Muscle of back (tissue), 3 donors: ENCODE measurements at regions not wholly inside any gene's neighbourhood (a gene's known extent, or its start where the extent isn't known, plus 50 kb on each side); places are given as distances from the start of the nearest gene placed in this dataset.
"Not testable (repeated sequence)": the region's sequence is repeated elsewhere in the genome, so short reads cannot be mapped to it uniquely, and the experiment has no call there.

Experiments
- DNase-seq, 3 donors: peaks; one replicate each; pipeline versions ENCODE4 v3.0.0 to v3.0.0-alpha.2; 2013

GRCh38 chr2:223285370-223286265, 233.6 kb downstream of the KCNE4 start:
- no peak for DNase-seq

- no peak for DNase-seq
These were observed 242.8 kb downstream of the KCNE4 start for GRCh38 chr2:223294756-223295155.

DNA sequence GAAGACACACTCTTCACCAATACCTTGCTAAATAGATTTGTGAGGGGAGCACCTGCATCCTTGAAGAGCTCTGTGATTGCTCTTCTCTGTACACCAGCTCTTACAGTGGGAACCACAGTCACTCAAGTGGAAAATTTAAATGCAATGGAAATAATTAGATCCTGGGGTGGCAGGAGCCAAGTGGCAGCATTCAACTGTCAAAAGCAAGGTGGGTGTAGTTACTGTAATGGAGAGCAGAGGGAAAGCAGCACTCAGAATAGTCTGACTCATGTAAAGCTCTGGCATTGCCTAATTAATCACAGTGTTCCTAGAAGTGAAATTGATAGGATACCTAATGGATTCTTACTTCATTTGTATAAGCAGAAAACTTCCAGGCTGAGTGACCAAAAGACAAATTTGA, 245.8 kb downstream of the KCNE4 start:
- DNase-seq, result no peak

DNA sequence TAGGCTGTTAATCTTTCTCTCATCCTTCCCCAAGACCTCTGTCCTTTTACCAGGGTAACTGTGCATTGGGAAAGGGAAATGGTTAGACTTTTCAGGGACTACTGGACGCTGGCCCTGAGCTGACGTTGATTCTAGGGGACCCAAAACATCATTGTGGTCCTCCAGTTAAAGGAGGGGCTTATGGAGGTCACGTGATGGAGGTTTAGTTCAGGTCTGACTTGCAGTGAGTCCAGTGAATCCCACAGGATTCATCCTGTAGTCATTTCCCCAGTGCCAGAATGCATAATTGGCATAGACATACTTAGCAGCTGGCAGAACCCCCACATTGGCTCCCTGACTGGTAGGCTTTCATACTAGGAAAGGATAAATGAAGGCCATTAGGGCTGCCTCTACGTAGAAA, 246.3 kb downstream of the KCNE4 start:
- not testable (repeated sequence) for DNase-seq

- DNase-seq, result no peak
These were observed 248.3 kb downstream of the KCNE4 start for GRCh38 chr2:223300326-223300725.

DNA sequence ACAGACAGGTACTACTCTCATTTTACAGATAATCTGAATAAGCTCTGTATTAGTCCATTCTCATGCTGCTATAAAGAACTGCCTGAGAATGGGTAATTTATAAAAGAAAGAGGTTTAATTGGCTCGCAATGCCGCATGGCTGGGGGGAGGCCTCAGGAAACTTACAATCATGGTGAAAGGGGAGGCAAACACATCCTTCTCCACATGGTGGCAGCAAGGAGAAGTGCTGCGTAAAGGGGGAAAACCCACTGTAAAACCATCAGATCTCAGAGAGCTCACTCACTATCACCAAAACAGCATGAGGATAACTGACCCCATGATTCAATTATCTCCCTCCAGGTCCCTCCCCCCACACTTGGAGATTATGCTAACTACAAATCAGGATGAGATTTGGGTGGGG, 254.4 kb downstream of the KCNE4 start:
- DNase-seq, result no peak

GRCh38 chr2:223311889-223312680, 260.1 kb downstream of the KCNE4 start:
- no peak for DNase-seq

DNA sequence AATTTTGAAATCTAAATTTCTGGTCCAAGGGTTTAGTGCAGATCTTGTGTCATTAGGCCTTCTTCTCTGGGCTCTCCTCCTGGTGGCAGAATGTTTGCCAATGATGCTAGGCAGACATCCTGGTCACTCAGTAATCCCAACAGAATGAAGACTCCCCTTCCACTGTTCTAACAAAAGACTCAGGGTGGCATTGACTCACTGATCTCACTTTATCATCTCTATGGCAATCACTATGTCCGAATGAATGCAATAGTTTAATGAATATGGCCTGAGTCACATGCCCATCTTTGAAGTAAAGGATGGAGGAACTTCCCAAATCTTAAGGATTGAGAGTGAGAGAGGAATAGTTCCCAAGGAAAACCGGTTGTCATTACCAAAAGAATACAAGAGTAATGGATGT, 261.1 kb downstream of the KCNE4 start:
- DNase-seq, result no peak

- DNase-seq, result peak in 1 of 3 donors; percentile 25
These were observed 262.8 kb downstream of the KCNE4 start for GRCh38 chr2:223314811-223315210.

DNA sequence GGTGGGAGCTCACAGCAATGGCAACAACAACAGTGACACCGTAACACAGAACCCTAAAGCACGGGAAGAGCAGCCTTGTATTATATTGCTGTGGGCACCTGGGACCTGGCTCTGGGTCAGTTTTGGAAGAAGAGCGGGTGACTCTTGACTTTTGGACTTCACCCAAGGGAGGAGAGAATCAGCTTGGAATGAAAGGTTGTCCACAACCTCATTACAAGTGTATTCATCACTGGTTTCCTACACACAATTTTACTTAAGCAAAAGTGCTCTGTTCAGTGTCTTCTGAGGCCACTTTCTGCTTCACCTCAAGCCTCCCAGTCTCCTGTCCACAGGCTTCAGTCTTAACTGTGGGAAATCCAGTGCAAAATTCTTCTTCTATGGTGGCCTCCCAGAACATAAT, 263.8 kb downstream of the KCNE4 start:
- DNase-seq, result no peak

DNA sequence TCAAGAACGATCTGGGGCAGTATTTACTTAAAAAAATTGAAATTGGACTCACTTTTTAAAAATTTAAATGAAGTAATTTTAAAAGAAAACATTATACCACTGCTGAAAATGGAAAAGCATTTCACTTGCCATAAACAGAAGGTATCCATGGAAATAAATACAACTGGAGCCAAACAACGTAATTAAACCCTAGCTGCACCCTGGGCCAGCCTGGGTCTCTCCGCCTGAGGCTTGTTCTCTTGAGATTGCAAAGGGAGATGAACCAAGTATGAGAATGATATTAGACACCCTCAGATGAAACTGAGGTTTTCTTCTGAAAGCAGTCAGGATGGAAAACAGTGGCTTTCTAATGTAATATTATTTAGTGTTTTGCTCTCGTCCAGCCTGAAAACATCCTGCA, 264.4 kb downstream of the KCNE4 start:
- DNase-seq, result peak in 1 of 3 donors; percentile 33

- DNase-seq, result peak in 1 of 3 donors; percentile 39
These were observed 267.6 kb downstream of the KCNE4 start for GRCh38 chr2:223319601-223320000.

DNA sequence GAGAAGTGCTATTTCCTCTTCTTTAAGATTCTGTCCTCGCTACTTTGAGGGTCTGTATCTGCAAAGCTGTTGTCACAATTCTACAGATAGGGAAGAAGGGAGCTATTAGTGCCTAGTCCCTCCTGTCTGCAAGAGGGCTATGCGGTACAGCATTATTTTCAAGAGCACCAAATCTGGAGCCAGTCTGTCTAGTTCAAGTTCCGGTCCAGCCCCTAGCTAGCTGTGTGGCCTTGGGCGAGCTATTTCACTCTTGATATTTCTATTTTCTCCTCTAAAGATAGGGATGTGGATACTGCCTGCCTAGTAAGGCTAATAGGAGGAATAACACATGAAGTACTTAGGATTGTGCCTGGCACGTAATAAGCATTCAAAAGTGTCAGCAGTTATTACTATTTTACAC, 272.4 kb downstream of the KCNE4 start:
- DNase-seq, result no peak

- DNase-seq, result no peak
These were observed 273.6 kb downstream of the SCG2 start for GRCh38 chr2:223328578-223328977.

DNA sequence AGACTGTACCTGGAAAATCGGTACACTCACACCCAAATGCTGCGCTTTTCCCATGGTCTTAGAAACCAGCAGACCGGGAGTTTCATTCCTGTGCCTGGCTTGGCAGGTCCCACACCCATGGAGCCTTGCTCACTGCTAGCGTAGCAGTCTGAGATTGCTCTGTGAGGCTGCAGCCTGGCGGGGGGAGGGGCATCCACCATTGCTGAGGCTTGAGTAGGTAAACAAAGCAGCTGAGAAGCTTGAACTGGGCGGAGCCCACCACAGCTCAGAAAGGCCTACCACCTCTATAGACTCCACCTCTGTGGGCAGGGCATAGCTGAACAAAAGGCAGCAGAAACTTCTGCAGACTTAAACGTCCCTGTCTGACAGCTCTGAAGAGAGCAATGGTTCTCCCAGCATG, 271.4 kb downstream of the SCG2 start:
- not testable (repeated sequence) for DNase-seq

DNA sequence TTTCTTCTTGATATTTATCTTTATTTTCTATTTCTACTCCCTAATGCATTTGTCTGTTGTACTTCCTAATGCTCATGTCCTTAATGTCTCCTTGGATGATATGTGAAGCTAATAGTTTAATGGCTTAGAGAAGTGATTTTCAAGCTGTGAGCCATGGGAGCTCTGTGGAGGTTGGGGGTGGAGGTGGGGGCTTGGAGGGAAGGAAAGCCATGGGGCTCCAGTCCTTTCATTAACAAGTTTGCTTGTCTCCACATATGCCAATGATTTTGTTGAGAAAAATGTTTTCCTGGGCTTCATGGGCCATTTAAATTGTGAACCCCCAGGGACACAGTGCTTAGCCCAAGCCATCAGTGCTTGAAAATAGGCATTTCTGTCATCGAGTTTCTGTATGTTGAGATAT, 264.1 kb downstream of the SCG2 start:
- no peak for DNase-seq

DNA sequence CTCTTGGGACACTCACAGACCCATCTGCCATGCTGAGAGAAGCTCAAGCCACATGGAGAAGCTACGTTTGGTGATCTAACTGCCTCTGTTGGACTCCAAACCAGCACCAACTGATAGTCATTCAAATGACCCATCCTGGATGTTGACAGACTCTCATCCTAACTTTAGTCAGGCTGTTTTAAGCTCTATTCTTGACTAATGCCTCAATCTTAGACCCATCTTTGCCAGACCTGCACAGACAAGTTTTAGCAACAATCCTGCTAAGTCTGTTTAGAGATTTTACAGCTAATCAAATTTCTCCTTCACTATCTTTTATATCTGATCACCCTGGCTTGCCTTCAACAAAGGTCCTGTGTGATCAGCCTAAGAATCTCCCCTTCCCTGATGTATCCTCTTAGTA, 245.1 kb downstream of the SCG2 start:
- no peak for DNase-seq

DNA sequence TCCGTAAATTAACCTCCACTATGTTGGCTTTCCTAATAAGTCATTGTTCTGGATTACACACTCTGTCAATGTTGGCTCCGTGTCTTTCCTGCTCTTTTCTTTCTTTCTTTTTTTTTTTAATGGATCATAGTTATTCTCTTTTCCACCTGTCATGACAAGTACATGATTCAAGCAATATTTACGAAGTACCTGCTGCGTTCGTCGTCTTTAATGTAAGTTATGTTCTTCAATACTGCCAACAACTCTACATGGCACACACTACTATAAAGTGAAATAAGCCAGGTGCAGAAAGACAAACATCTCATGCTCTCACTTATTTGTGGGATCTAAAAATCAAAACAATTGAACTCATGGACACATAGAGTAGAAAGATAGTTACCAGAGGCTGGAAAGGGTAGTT, 239.1 kb downstream of the SCG2 start:
- no peak for DNase-seq

DNA sequence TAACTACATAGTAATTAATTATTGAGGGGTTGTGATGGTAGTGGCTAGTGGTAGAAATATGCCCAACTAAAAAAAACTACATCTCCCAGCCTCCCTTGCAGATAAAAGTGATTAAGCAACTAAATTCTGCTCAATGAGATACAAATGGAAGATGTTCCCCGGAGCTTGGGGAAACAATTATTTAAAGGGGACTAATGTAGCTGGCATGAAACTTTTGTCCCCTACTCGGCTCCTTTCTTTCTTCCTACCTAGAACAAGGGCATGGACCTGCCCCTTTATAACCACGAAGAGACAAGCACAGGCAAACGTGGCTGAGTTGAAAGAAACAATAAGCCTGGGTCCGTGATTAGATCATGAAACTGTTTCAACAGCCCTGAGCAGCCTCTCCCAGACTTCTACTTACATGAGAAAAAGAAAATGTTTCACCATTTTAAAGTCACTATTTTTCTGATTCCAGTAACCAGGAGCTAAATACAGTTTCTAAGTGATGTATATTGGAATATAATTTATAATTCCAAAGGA, 236.9 kb downstream of the SCG2 start:
- DNase-seq, result no peak

- no peak for DNase-seq
These were observed 235.6 kb downstream of the SCG2 start for GRCh38 chr2:223366566-223366965.

GRCh38 chr2:223368481-223368880, 233.7 kb downstream of the SCG2 start:
- DNase-seq, result no peak

GRCh38 chr2:223369889-223370288, 232.3 kb downstream of the SCG2 start:
- no peak for DNase-seq

DNA sequence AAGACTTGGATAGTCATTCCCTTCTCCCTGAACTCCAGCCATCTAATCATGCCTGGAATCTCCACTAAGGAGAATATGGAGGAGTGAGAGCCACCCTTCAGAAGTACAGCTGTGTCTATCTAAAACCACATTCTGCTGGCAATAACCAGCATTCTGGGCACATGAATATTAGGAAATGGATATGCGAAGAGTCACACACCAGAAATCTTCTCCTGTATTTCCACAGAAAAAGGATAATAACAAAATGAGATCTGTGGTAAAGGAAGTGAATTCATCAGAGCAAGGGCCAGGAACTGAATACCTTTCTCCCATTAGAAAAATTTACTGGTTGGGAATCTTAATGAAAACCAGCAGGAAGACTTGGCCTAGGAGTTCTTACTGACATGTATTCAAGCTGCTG, 218.8 kb downstream of the SCG2 start:
- peak in 1 of 3 donors; percentile 56 for DNase-seq
